Omental fat pad (tissue), 3 donors: ENCODE measurements at regions not wholly inside any gene's neighbourhood (a gene's known extent, or its start where the extent isn't known, plus 50 kb on each side); places are given as distances from the start of the nearest gene placed in this dataset.

Experiments
- ATAC-seq: fragments of 150-250 bp; one replicate; pipeline ENCODE4 v1.9.1; 2016; ENCODE audit warnings: mild to moderate bottlenecking, moderate library complexity; ENCODE audit not compliant: low FRiP score
- DNase-seq: peaks from one replicate; pipeline ENCODE4 v3.0.0-alpha.2; 2019; ENCODE audit warnings: low spot score
- CTCF ChIP-seq, 3 donors: fragments of 450-650 bp; IDR thresholded peaks; one replicate each; pipeline ENCODE4 v1.5.1; 2016 to 2017; ENCODE audit warnings: antibody characterized with exemption in 3 of 3, mild to moderate bottlenecking in 3 of 3, moderate library complexity in 2 of 3

DNA sequence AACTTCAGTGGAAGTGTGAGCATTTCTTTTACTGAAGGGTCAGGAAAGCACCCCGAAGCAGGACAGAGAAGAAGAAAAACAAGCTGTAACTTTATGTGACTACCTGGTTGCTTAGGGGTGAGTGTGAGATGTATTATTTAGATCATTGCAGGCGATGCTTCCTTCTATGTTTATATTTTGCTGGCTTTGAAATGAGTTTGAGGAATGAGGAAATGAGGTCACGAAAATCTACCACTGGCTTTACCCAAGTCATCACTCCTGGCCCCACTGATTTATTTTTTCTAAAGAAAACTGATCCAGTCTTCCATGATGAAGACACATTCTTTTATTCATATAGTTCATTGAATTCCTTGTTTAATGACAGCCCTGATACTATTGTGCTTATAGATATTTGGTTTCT lies 716.6 kb upstream of the FZD8 start:
- ATAC-seq, result no peak
- TF ChIP-seq CTCF (IDR thresholded peaks at IDR 0.05), result no peak
- DNase-seq, result no peak

DNA sequence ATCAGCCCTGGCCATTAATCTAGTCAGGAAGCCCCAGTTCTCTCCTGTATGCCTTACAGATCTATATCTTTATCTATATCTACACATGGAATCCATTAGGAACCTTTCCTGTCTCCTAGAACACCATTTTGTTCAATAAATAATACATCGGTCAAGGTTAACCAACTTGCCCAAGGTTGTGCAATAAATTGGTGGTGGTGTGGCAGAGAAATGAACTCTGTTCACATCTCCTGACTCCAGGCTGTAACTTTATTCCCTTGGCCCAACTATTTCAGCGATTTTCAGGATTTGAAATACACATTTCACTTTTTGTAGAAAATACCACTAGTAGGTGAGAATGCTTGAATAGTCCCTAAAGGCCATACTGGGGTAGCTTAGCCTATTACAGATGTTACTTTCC lies 712.5 kb upstream of the FZD8 start:
- ATAC-seq, result no peak
- DNase-seq, result no peak
- TF ChIP-seq CTCF (IDR thresholded peaks at IDR 0.05), result no peak

- TF ChIP-seq CTCF (IDR thresholded peaks at IDR 0.05), result no peak
- DNase-seq (no peak), ATAC-seq (no peak)
Observed at GRCh38 chr10:36351159-36351558, 709.1 kb upstream of the FZD8 start.

GRCh38 chr10:36349445-36350078 lies 707.5 kb upstream of the FZD8 start:
- no peak for TF ChIP-seq CTCF (IDR thresholded peaks at IDR 0.05)
- DNase-seq (no peak), ATAC-seq (peak; percentile 83)

DNA sequence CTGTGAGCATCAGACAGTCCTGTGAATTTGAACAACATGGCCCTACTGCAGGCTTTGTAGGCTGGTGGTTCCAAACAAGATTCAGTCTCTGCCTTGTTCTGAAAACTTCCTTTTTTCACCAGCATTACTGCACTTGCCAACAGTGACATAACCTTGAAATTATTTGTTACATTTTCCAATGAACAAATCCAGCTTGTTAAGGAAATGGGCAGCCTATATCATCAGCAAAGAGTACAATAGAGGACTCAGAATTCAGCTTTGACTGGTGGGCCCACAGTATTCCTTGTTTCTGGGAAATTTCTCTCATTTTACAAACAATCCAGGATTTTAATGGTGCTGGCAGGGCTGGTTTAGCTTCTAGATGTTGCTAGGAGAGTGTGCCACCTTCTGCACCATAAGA lies 703.7 kb upstream of the FZD8 start:
- no peak for TF ChIP-seq CTCF (IDR thresholded peaks at IDR 0.05)
- ATAC-seq (no peak), DNase-seq (no peak)

DNA sequence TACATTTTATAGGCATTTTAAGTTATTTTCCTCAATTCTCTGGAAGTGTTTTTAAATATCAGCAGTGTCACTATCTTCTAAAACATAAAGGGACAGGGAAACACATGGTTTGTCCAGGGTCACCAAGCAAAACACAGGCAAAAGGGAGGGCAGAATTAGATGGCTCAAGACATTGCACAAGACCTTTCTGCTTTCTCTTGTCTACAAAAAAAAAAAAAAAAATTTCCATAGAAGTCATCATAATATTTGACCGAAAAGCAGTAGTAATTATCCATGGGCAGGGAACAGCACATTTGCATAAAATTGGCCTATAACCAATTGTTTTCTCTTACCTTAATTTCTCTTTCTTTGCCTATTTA lies 703.1 kb upstream of the FZD8 start:
- no peak for TF ChIP-seq CTCF (IDR thresholded peaks at IDR 0.05)
- DNase-seq, result no peak
- no peak for ATAC-seq

GRCh38 chr10:36344240-36345174 lies 702.4 kb upstream of the FZD8 start:
- ATAC-seq, result no peak
- no peak for DNase-seq
- no peak for TF ChIP-seq CTCF (IDR thresholded peaks at IDR 0.05)
